ENCODE measurements at regions not wholly inside any gene's neighbourhood (a gene's known extent, or its start where the extent isn't known, plus 50 kb on each side); places are given as distances from the start of the nearest gene placed in this dataset.

DNA sequence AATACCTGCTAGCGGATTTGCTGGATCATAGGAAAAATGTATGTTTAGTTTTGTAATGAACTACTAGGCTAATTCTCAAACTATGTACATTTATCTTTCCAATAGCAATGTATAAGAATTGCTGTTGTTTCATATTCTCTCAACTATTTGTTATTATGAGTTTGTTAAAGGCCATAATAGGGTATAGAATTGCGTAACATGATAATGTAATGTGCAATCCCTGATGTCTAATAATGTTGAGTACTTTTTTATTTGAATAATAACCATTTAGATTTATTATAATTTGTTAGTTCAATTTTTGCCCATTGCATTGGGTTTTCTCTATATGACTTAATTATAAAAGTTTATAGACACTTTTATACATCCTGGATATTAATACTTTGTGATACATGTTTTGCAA lies 801.6 kb downstream of the LUZP2 start:
- H3K4me3 ChIP-seq (replicated peaks; ENCODE audit: low read depth, low read length): no peak overlapping the region
- TF ChIP-seq, protein P1, sequence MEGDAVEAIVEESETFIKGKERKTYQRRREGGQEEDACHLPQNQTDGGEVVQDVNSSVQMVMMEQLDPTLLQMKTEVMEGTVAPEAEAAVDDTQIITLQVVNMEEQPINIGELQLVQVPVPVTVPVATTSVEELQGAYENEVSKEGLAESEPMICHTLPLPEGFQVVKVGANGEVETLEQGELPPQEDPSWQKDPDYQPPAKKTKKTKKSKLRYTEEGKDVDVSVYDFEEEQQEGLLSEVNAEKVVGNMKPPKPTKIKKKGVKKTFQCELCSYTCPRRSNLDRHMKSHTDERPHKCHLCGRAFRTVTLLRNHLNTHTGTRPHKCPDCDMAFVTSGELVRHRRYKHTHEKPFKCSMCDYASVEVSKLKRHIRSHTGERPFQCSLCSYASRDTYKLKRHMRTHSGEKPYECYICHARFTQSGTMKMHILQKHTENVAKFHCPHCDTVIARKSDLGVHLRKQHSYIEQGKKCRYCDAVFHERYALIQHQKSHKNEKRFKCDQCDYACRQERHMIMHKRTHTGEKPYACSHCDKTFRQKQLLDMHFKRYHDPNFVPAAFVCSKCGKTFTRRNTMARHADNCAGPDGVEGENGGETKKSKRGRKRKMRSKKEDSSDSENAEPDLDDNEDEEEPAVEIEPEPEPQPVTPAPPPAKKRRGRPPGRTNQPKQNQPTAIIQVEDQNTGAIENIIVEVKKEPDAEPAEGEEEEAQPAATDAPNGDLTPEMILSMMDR (IDR thresholded peaks at IDR 0.05; ENCODE audit: low read depth, low read length, missing control alignments): no peak
- no peak for DNase-seq (ENCODE audit: extremely low read depth, low read depth)

DNA sequence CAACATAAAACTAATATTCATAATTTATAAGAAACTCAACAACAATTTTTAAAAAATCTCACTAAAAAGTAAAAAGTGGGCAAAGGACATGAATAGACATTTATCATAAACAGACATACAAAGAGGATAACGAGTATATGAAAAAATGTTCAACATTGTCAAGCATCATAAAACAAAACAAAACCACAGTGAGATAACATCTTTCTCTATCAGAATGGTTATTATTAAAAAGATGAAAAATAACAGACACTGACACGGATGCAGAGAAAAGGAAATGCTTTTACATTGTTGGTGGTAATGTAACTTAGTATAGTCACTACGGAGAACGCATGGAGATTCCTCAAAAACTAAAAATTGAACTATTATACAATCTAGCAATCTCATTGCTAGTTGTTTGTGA lies 813.0 kb downstream of the LUZP2 start:
- no peak for DNase-seq (ENCODE audit: extremely low read depth, low read depth)
- TF ChIP-seq, protein P1 (IDR thresholded peaks at IDR 0.05; ENCODE audit: low read depth, low read length, missing control alignments): no peak
- no peak overlapping the region for H3K4me3 ChIP-seq (replicated peaks; ENCODE audit: low read depth, low read length)

DNA sequence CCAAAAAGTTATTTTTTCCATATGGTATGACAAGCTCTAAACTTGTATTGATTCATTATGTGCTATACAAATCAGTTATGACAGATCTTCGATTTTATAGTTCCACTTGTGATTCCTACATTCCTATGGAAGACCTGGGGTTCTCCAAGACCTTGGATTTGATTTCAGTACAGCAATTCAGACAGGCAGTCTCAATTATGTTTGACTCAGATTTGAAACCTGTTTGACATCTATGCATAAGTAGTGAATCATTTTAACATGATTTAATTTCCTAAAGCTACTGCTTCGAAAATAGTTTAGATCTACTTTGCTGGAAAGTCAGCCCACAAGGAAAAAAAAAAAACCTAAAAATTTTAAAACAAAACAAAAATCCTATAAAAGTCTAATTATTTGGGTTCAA lies 820.4 kb downstream of the LUZP2 start:
- TF ChIP-seq, protein P1 (IDR thresholded peaks at IDR 0.05; ENCODE audit: low read depth, low read length, missing control alignments): no peak
- no peak overlapping the region for H3K4me3 ChIP-seq (replicated peaks; ENCODE audit: low read depth, low read length)
- DNase-seq (ENCODE audit: extremely low read depth, low read depth): no peak

DNA sequence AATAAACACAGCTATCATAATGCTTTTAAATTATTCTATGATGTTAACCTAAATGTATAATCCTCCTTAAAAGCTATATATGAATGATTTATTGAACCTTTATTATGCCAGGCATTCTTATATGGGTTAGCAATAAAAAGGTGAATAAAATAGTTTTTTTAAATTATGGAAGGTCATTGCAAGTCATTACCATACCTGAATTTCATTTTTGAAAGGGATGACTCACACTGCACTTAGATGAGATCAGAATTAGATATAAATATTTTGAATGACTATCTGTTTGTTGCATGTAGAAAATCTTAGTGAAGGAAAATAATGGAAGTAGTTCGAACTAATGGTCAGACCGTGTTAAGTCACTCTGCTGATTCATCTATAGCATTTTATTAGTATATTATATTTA lies 822.3 kb downstream of the LUZP2 start:
- no peak for DNase-seq (ENCODE audit: extremely low read depth, low read depth)
- TF ChIP-seq, protein P1 (IDR thresholded peaks at IDR 0.05; ENCODE audit: low read depth, low read length, missing control alignments): no peak
- H3K4me3 ChIP-seq (replicated peaks; ENCODE audit: low read depth, low read length): no peak overlapping the region

DNA sequence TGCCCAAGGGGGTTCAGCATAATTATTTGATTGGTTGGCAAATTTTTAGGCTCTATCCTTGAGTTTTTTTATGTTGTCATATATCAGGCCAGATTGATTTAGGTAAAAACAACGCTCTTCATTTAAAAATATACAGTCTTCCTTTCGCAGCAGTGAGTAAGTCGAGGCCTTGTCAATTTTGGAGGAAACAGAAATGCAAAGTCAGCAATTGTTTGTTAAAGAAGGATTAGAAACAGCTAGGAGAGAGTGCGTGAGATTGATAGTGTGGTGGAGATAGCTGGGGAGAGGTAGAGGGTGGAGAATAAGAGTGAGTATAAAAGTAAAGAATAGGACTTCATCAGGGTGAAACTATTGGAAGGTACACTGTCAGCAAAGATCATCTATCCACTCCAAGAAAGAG lies 830.8 kb downstream of the LUZP2 start:
- no peak overlapping the region for H3K4me3 ChIP-seq (replicated peaks; ENCODE audit: low read depth, low read length)
- DNase-seq (ENCODE audit: extremely low read depth, low read depth): no peak
- TF ChIP-seq, protein P1 (IDR thresholded peaks at IDR 0.05; ENCODE audit: low read depth, low read length, missing control alignments): no peak

DNA sequence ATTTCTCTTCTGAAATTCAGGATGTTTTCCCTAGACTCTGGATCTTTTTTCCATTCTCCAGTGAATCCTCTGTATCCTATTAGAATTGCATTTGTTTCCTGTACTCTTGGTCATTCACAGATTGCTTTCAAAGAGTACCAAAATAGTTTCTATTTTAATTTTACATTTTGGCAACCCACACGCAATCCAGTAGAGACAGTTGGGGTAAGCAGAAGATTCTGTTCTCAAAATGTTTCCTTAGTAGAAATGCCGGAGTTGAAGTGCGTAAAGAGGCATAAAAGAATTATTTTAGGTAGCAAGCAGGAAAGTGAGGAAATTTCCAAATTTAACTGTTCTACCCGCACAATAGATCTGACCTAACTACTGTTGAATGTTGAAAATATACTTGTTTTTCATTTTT lies 842.4 kb downstream of the LUZP2 start:
- TF ChIP-seq, protein P1 (IDR thresholded peaks at IDR 0.05; ENCODE audit: low read depth, low read length, missing control alignments): no peak
- DNase-seq (ENCODE audit: extremely low read depth, low read depth): no peak
- no peak overlapping the region for H3K4me3 ChIP-seq (replicated peaks; ENCODE audit: low read depth, low read length)

DNA sequence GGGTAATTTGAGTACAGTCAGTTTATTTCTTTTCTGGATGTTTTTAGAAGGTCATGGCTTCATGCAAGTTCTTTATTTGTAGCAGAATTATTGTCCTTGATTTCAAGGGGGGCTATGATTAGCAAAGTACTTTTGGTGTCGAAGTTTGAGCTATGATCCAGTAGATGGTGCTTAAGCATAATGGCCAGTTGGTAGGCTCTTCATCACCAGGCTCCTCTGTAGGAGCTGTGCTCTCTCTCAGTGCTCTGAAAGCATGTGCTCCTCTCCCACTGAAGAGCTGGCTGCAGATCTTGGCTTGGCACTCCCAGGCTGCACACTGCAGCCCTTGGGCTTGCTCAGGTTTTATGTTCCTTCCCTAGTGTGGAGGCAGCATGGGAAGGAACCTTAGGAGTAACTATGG lies 852.7 kb downstream of the LUZP2 start:
- DNase-seq (ENCODE audit: extremely low read depth, low read depth): no peak
- H3K4me3 ChIP-seq (replicated peaks; ENCODE audit: low read depth, low read length): no peak overlapping the region
- TF ChIP-seq, protein P1 (IDR thresholded peaks at IDR 0.05; ENCODE audit: low read depth, low read length, missing control alignments): no peak

Measured in HFF-Myc (cell line).